ENCODE measurements at regions not wholly inside any gene's neighbourhood (a gene's known extent, or its start where the extent isn't known, plus 50 kb on each side); places are given as distances from the start of the nearest gene placed in this dataset.
"Not testable (repeated sequence)": the region's sequence is repeated elsewhere in the genome, so short reads cannot be mapped to it uniquely, and the experiment has no call there.

DNA sequence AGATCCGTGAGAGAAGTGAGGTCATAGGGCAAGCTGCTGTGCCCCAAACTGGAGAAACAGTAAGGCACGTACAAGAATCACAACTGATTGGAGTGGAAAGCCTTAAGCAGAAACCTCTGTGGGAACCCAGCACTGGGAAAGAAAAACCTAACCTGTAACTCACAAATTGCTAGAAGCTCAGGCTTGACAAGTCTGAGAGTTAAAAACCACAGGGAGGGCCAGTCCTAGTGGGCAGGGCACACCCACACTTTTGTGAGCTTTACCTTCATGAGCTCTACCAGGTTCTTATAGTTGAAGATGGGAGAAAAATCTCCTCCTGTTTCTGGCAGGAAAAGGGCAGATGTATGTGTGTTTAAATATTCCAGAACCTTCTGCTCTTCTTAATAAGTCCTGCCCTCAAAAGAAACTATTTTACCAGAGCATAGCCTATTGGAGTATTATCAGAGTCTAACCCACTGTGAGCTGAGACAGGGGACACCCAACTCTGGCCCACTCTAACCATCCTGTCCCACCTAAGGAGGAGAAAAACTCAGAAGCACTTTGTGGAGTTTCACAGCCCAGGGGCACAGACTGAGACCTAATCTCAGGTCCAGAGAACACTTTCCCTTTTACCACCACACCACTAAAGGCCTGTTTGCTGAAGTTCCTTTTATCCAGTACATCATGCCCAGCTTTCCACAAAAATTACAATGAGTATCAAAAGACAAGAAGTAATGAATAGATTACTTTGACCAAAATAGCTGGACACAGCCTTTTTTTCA lies 1265.7 kb upstream of the CHAC2 start:
- H3K4me3 ChIP-seq (ENCODE audit: low read depth, low read length): no peak overlapping the region
- DNase-seq (ENCODE audit: low read depth): no peak

DNA sequence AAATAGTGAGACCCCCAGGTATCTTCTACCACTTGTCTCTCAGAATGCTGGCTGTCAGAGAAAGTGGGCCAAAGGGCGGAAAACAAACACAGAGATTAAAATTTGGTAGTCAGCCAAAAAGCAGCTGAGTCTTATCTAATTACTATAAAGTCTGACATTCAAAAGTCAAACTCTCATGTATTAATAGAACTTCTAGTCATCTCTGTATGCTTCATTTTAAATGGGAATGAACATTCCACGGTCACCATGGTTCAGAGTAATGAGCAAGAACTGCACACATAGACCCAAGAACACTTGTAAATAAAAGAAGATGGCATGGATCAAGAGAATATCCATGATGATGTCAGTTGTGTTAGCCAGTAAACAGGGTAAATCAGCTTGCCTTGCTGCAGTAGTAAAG lies 1267.0 kb upstream of the CHAC2 start:
- no peak for DNase-seq (ENCODE audit: low read depth)
- no peak overlapping the region for H3K4me3 ChIP-seq (ENCODE audit: low read depth, low read length)

DNA sequence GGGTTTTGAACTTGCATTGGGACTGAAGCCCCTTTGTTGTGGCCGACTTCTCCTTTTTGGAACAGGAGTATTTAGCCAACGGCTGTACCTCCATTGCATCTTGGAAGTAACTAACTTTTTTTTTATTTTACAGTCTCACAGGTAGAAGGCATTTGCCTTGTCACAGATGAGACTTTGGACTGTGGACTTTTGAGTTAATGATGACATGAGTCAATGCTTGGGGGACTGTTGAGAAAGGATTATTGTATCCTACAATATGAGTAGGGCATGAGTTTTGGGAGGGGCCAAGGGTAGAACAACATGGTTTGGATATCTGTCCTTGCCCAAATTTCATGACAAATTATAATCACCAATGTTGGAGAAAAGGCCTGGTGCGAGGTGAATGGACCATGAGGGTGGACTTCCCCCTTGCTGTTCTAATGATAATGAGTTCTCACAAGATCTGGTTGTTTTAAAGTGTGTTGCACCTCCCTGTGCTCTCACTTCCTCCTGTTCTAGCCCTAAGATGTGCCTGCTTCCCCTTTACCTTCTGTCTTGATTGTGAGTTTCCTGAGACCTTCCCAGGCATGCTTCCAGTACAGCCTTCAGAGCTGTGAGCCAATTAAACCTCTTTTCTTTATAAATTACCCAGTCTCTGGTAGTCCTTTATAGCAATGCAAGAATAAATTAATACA lies 1269.4 kb upstream of the CHAC2 start:
- DNase-seq (ENCODE audit: low read depth): no peak

DNA sequence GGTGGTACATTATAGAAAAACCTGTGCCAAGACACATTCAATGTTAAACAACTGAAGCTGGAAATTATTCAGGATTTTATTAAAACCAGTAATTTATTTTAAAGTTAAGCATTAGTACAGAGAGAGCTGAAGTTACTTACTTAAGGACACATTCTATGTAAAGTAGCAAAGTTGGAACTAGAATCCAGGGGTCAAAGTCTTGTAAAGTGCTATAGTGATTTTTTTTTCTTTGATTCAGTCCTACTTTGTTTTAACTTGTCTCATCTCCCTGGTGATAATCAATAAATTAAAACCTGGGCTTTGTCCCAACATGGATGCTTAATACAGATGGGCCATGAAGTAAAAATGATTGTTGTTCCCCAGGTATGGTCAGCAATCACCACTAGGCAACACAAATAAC lies 1271.8 kb upstream of the CHAC2 start:
- no peak overlapping the region for H3K4me3 ChIP-seq (ENCODE audit: low read depth, low read length)
- no peak for DNase-seq (ENCODE audit: low read depth)

More for the DNA sequence above, 1269.4 kb upstream of the CHAC2 start:
- no peak overlapping the region for H3K4me3 ChIP-seq (ENCODE audit: low read depth, low read length)

DNA sequence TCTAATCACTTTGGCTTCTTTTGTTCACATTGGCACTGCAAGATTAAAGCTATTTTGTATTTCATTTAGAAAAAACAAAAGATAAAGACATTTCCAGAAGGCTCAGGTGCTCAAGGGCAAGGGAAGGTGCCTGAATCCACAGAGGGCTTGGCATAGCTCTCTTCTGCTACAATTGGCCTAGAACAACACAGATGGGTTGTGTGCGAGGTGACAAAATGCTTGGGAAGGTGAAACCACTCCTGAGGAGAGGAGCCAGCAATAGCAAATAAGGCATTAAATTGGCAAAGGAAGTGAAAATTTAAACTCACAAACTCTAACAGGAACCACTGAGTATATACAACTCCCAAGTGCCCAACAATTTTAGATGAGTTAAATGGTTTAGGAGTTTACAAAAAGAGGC lies 1290.4 kb upstream of the CHAC2 start:
- DNase-seq (ENCODE audit: low read depth): no peak
- H3K4me3 ChIP-seq (ENCODE audit: low read depth, low read length): no peak overlapping the region

DNA sequence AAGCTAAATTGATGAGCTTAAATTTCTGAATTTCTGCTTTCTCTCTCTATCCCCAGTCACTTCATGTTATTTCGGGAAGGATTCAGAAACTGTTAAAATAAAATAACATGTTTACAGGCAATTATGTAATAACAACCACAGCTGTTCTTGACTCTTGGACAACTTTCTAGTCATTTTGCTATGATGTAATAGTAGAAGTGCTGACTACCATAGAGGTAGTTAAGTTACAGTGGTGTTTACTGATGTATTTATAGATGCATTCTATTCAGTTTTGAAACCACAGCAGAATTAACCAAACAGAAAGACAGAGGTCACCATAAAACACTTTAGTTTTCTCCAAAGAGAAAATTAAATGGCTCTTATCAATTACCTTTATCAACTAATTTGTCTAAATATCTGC lies 1292.0 kb upstream of the CHAC2 start:
- DNase-seq (ENCODE audit: low read depth): no peak
- H3K4me3 ChIP-seq (ENCODE audit: low read depth, low read length): no peak overlapping the region

DNA sequence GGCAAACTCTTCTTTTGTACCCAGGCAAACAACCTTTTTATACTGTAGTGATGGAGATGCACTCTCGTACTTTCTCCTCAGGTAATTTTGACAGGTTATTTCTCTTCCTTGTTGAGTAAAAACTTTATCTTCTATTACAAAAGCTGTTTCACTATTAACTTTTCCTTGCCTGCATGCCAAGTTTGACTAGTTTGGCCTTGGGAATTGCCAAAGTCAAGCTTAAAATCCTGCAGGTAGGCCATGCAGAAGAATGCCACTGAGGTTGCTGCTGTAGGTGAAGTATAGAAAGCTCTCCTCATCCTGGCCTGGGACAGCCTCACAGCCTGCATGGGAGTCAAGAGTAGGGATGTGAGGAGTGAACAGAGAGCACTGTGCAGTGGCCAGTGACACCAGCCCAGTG lies 1293.5 kb upstream of the CHAC2 start:
- H3K4me3 ChIP-seq (ENCODE audit: low read depth, low read length): no peak overlapping the region
- DNase-seq (ENCODE audit: low read depth): no peak

DNA sequence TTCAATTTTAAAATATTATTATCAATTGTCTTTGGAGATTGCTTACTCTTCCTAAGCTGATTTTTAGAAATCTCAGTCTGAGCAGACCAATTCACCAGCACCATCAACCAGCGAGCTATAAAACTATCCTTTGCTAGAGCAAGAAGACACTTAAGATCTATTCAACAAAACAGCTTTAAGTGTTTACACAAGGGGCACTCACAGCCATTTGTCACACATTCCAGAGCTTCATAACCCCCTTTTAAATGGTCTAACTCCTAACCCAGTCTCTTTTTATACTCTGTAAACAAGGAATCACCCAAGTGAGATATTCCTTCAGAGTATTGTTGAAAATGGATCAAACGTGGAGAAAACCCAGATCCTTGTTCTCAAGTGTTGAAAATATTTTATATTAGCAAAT lies 1294.1 kb upstream of the CHAC2 start:
- DNase-seq (ENCODE audit: low read depth): no peak
- H3K4me3 ChIP-seq (ENCODE audit: low read depth, low read length): no peak overlapping the region

DNA sequence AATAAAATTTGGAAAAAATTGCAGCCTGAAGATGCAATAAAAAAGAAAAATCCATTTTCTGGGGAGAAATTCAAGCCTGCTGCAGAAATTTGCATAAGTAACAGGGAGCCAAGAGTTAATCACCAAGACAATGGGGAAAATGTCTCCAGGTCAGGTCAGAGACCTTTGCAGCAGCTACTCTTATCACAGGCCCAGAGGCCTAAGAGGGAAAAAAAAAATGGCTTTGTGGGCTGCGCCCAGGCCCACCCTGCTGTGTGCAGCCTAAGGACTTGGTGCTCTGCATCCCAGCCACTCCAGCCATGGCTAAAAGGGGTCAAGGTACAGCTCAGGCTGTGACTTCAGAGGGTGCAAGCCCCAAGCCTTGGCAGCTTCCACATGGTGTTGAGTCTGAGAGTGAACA lies 1297.1 kb upstream of the CHAC2 start:
- not testable (repeated sequence) for DNase-seq (ENCODE audit: low read depth); H3K4me3 ChIP-seq (ENCODE audit: low read depth, low read length)

DNA sequence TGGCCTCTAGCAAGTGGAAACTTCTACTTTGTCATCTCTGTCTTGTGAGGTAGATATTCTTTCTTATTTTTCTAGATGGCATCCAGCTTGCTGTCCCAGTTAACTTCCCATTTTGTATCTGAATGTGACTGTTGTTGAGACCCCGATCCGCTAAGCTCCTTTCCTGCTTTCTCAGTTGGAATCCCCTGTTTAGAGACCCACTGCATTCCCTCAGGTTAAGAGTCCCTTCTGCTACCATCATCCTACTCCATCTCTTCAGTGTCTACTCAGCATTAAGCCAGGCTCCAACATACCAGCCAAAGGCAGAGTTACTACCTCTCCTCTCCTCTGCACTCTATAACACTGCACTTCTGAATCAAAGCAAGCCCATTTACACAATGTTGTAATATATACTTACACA lies 1300.4 kb upstream of the CHAC2 start:
- DNase-seq (ENCODE audit: low read depth): no peak

DNA sequence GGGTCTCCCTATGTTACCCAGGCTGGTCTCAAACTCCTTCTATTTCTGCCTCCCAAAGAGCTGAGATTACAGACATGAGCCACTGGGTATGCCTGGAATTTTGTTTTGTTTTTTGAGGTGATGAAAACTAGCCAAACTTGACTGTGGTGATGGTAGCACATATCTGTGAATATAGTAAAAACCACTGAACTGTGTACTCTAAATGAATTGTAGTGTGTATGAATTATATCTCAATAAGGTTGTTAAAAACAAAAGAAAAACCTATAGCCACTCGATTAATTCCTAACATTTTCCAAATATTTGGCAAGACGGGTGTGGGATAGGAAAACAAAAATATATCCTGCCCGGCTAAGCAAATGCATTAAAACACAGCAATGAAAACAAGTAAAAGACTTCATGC lies 1302.3 kb upstream of the CHAC2 start:
- DNase-seq (ENCODE audit: low read depth): no peak

More for the DNA sequence above, 1300.4 kb upstream of the CHAC2 start:
- H3K4me3 ChIP-seq (ENCODE audit: low read depth, low read length): no peak overlapping the region

DNA sequence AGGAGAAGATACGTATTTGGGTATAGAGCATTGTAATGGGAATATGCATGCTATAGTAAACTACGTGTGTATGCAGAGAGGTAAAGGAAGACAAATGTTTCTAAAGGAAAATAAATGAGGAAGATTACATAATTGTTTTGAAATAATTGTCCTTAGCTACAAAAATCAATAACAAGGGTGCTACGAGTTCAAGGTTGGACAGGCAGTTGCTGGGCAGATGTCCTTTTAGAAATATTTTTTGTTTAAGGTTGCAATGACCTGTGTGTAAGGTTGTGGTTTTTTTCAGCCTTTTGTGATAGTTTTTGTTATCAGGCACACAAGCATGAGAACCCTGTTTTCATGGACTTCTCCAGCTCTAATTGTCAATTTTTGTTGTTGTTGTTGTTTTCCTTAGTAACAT lies 1304.1 kb upstream of the CHAC2 start:
- no peak for DNase-seq (ENCODE audit: low read depth)

More for the DNA sequence above, 1302.3 kb upstream of the CHAC2 start:
- H3K4me3 ChIP-seq (ENCODE audit: low read depth, low read length): no peak overlapping the region

DNA sequence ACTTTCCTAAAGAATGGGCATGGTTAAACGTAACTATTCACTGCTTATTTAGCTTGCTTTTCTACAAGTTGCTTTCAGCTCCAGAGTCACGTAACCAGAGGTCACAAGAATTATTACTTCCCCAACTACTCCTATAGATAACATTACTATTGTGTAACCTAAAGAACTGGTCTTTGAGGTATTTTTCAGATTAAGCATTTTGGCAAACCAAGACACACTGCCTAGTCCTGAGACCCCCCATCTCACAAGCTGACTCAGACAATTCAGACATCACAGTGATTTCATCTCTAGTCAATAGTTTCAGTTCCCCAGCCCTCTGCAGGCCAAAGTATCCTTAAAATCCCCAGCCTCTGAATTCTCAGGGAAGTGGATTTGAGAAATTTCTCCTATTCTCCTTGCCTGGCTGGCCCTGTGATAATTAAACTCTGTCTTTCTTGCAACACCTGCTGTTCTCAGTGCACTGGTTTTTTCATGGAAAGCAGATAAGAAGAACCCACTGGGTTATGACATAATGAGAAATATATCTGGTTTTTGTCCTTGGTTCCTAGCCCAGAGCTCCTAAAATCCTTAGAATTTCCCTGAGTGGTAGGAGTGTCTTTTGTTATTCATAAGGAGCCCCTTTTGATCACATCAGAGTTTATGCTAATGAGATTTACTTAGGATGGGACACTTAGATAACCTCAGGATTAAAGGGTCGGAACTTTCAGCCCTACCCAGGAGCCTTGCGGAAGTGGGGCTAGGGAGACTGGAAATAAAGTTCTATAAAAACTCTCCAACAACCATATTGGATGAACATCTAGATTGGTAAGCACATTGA lies 1310.8 kb upstream of the CHAC2 start:
- no peak for DNase-seq (ENCODE audit: low read depth)
- no peak overlapping the region for H3K4me3 ChIP-seq (ENCODE audit: low read depth, low read length)

More for the DNA sequence above, 1304.1 kb upstream of the CHAC2 start:
- H3K4me3 ChIP-seq (ENCODE audit: low read depth, low read length): no peak overlapping the region

DNA sequence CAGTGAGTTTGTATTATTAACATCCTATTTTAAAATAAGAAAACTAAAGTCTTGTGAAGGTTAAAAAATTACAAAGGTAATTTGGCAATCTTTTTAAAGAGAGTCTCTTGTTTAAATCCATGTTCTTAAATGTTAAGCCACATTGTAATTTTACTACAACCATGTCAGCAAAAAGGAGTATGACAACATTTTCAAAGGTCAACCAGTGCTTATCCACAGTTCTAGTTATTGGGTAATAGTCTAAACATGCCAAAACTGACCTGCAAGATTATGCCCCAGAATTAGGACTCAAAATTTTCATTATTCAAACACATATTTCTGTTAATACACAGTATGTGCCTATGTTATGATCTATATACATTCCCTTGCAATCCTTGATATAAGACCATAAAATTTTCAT lies 1312.6 kb upstream of the CHAC2 start:
- no peak for DNase-seq (ENCODE audit: low read depth)
- H3K4me3 ChIP-seq (ENCODE audit: low read depth, low read length): no peak overlapping the region

DNA sequence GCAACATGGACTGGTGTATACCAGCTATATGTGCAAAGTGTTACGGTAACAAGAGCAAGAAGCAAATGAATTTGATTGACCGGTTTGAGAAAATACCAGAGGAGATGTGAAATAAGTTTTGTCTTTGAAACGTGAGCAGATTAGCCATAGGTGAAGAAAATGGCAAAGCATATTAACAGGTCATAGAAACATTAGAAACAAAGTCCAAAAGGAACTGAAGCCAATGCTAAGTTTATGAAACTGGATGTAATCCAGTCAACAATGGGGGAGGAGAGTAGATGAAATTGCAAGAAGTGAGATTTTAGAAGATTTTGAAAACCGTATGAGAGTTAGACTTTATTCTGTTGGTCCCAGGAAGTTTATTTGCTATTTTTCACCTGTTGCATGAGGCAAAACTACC lies 1315.4 kb upstream of the CHAC2 start:
- H3K4me3 ChIP-seq (ENCODE audit: low read depth, low read length): no peak overlapping the region
- no peak for DNase-seq (ENCODE audit: low read depth)

DNA sequence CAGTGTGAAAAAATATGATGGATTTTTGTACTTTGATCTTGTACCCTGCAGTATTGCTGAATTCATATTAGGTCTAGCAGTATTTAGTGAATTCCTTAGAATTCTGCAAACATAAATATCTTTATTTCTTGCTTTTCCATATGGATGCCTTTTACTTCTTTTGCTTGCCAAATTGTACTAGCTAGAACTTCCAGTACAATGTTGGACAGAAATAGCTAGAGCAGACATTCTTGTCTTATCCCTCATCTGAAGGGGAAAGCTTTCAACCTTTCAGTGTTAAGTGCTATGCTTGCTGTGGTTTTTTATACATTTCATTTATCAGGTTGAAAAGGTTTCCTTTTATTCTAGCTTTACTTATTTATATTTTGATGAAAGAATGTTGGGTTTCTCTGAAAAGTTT lies 1321.9 kb upstream of the CHAC2 start:
- no peak for DNase-seq (ENCODE audit: low read depth)
- no peak overlapping the region for H3K4me3 ChIP-seq (ENCODE audit: low read depth, low read length)

DNA sequence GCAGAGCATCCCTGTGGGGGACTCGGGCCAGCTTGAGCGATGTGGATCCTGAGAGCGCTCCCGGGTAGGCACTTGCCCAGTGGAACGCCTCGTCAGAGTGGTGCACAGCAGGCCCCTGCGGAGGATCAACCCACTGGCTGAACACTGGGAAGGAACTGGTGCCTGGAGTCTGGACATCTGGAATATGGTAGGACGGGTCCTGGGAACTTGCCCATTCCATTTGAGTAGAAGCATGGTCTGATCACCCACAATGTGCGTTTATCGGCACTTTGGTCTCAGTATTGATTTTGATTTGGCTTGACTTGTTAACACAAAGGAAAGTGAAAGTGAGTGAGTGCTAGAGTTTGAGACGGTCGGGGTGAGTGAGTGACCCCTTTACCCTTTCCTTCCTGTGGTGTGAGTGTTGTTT lies 1336.2 kb upstream of the CHAC2 start:
- no peak for DNase-seq (ENCODE audit: low read depth)
- no peak overlapping the region for H3K4me3 ChIP-seq (ENCODE audit: low read depth, low read length)

DNA sequence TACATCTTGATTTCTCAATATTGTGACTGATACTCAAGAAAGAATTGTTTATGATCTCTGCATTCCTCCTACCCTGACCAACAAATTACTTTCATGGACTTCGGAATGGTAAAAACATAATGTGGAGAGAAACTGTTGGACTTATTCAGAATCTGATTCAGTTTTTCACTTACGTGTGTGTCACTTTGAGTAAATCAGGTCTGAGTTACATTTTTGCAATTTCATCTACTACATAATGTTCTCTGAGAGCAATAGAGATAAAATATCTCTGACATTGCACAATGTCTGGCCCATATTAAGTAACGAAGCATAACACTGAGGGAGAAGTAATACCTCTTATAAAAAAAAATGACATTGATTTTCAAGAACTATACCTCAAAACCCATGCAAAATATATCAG lies 1337.9 kb upstream of the CHAC2 start:
- no peak overlapping the region for H3K4me3 ChIP-seq (ENCODE audit: low read depth, low read length)
- DNase-seq (ENCODE audit: low read depth): no peak

DNA sequence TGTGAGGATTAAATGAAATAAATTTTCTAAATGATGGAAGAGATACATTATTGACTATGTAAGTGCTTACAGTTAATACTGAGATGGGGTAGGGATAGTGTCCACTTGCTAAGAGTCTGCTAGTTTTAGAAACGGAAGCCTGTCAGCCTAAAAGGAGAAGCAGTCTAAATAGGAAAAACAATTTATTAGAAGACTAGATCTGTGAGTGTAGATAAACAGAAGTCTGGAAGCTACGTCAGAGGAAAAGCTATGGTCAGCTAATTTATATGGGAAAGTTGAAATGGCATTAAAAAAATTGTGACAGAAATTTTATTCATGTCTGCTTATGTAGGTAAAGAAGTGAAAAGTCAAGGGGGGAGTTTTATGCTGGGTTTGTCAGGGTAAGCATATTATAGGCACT lies 1338.4 kb upstream of the CHAC2 start:
- H3K4me3 ChIP-seq (ENCODE audit: low read depth, low read length): no peak overlapping the region
- no peak for DNase-seq (ENCODE audit: low read depth)

DNA sequence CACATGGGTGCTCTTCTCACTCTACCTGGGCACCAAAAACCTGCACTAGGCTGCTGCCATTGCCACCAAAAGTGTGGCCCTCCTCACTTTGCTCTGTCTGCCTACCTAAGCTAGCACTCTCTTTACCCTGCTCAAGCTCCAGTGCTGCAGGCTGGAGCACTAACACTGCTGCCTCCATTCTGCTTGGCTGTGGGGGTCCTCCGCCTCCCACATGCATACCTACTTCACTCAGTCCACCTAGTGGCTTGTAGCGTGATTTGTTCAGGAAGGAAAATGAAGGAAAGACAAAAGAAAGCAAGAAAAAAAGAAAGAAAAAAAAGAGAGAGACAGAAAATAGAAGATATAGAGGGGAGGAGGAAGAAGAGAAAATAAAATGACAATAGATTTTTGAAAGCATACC lies 1339.4 kb upstream of the CHAC2 start:
- H3K4me3 ChIP-seq (ENCODE audit: low read depth, low read length): no peak overlapping the region
- no peak for DNase-seq (ENCODE audit: low read depth)
